A673 (cell line): ENCODE measurements at regions not wholly inside any gene's neighbourhood (a gene's known extent, or its start where the extent isn't known, plus 50 kb on each side); places are given as distances from the start of the nearest gene placed in this dataset.

Experiments used
- CTCF ChIP-seq: fragments of 300-800, 200-600 bp; sonication (generic); conservative IDR thresholded peaks from 2 replicates; pipeline ENCODE4 v1.5.1; 2017; ENCODE audit warnings: low read depth, mild to moderate bottlenecking, antibody characterized with exemption, low read length, moderate library complexity, mixed read lengths
- EZH2 ChIP-seq: fragments of 200-600 bp; sonication (generic); IDR thresholded peaks from 2 replicates; pipeline ENCODE4 v1.6.1; 2017; ENCODE audit warnings: borderline replicate concordance, low read depth, mild to moderate bottlenecking, mixed read lengths, antibody characterized with exemption, low read length; ENCODE audit not compliant: poor library complexity, severe bottlenecking

- TF ChIP-seq EZH2, result no peak
- no peak for TF ChIP-seq CTCF
Observed at GRCh38 chr11:79896258-79896657, 455.4 kb upstream of the TENM4 start.
